Mucosa of descending colon (tissue), 3 donors: ENCODE measurements at regions not wholly inside any gene's neighbourhood (a gene's known extent, or its start where the extent isn't known, plus 50 kb on each side); places are given as distances from the start of the nearest gene placed in this dataset.

Experiments used
- ATAC-seq: fragments of 200-7000 bp; cut with Tn5 transposase; one replicate; pipeline ENCODE4 v1.9.1; 2020; ENCODE audit warnings: mild to moderate bottlenecking, moderate library complexity
- DNase-seq, 3 donors: peaks; one replicate each; pipeline ENCODE4 v3.0.0-alpha.2; 2020
- H3K36me3 ChIP-seq: fragments of 200-600 bp; one replicate; pipeline ENCODE4 v1.8.0; 2021; ENCODE audit warnings: low read depth, mild to moderate bottlenecking
- H3K4me1 ChIP-seq: fragments of 200-600 bp; one replicate; pipeline ENCODE4 v1.8.0; 2021; ENCODE audit warnings: low read depth, mild to moderate bottlenecking
- H3K4me3 ChIP-seq: fragments of 200-600 bp; one replicate; pipeline ENCODE4 v1.8.0; 2021; ENCODE audit warnings: mild to moderate bottlenecking
- H3K9me3 ChIP-seq: fragments of 200-600 bp; one replicate; pipeline ENCODE4 v1.8.0; 2021; ENCODE audit warnings: mild to moderate bottlenecking
- CTCF ChIP-seq: fragments of 200-600 bp; IDR thresholded peaks from one replicate; pipeline ENCODE4 v1.8.0; 2022; ENCODE audit warnings: antibody characterized with exemption, mild to moderate bottlenecking
- intact Hi-C, 2 donors: fragments of 100-400 bp; cut with DNase I in 1 of 2; cut with micrococcal nuclease in 1 of 2; formaldehyde crosslinking; loops; one replicate each; pipeline versions ENCODE4 v1.11.0 to v1.11.1; 2022; cut with DNase I, micrococcal nuclease
- donor health status: DM: no; HTN: no; CAD: no; lungs with moderate emphysema.
- donor health status: DM: no; HTN: no; CAD: no.
- donor health status: DM: no; HTN: yes; CAD: no.

GRCh38 chr9:115972843-115973595 is 180.6 kb upstream of the PAPPA start:
- Histone ChIP-seq H3K9me3 (no peaks in the 10 kb centered on the region), H3K4me3 (no peak overlapping the region), H3K4me1 (no peaks in the 10 kb centered on the region), H3K36me3 (no peaks in the 10 kb centered on the region)
- ATAC-seq (no peak), DNase-seq (no peak)
- intact Hi-C loops, result no loop called here
- TF ChIP-seq CTCF, result no peak

GRCh38 chr9:115976781-115977180 is 176.8 kb upstream of the PAPPA start:
- Histone ChIP-seq H3K9me3 (no peaks in the 10 kb centered on the region), H3K4me3 (no peak overlapping the region), H3K36me3 (no peaks in the 10 kb centered on the region), H3K4me1 (no peaks in the 10 kb centered on the region)
- intact Hi-C loops, result no loop called here
- TF ChIP-seq CTCF, result no peak
- ATAC-seq, result no peak
- DNase-seq, result no peak

GRCh38 chr9:115978091-115978490 is 175.5 kb upstream of the PAPPA start:
- TF ChIP-seq CTCF, result no peak
- H3K36me3 ChIP-seq, result no peaks in the 10 kb centered on the region
- H3K9me3 ChIP-seq, result no peaks in the 10 kb centered on the region
- no peak for DNase-seq
- no peak for ATAC-seq
- intact Hi-C loops, result no loop called here
- no peaks in the 10 kb centered on the region for H3K4me1 ChIP-seq
- no peak overlapping the region for H3K4me3 ChIP-seq

- Histone ChIP-seq H3K36me3 (no peaks in the 10 kb centered on the region), H3K4me1 (no peaks in the 10 kb centered on the region), H3K4me3 (no peak overlapping the region), H3K9me3 (no peaks in the 10 kb centered on the region)
- no peak for ATAC-seq
- no peak for TF ChIP-seq CTCF
- peak in 1 of 3 donors; percentile 9 for DNase-seq
- intact Hi-C loops, result no loop called here
Measured at GRCh38 chr9:115978659-115979096, 174.9 kb upstream of the PAPPA start.

DNA sequence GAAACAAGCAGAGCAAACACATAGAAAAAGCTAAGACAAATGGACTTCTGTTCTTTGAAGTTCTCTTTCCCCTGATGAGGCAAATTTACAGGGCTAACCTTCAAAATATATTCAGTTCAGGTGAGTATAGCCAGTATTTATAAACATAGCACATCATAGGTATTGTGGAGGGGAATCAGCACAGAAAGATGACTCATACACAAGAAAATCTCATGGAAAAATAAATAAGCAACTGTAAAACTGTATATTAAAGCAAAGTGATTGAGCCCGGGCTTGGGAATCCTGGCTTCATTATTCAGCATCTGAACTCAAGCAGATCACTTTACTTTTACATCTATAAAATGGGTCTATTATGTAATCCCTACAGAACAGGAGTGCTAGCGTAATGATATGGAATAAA is 173.5 kb upstream of the PAPPA start:
- Histone ChIP-seq H3K4me1 (no peaks in the 10 kb centered on the region), H3K9me3 (no peaks in the 10 kb centered on the region), H3K36me3 (no peaks in the 10 kb centered on the region), H3K4me3 (no peak overlapping the region)
- DNase-seq (no peak), ATAC-seq (no peak)
- intact Hi-C loops, result no loop called here
- no peak for TF ChIP-seq CTCF
